ENCODE measurements at regions not wholly inside any gene's neighbourhood (a gene's known extent, or its start where the extent isn't known, plus 50 kb on each side); places are given as distances from the start of the nearest gene placed in this dataset.

GRCh38 chr14:44316647-44317440 is 190.2 kb downstream of the FSCB start:
- no peak for TF ChIP-seq CTCF (IDR thresholded peaks at IDR 0.05)
- no peak for TF ChIP-seq POLR2A (IDR thresholded peaks at IDR 0.05)
- TF ChIP-seq EP300 (IDR thresholded peaks at IDR 0.05): no peak
